ENCODE measurements at regions not wholly inside any gene's neighbourhood (a gene's known extent, or its start where the extent isn't known, plus 50 kb on each side); places are given as distances from the start of the nearest gene placed in this dataset.

DNA sequence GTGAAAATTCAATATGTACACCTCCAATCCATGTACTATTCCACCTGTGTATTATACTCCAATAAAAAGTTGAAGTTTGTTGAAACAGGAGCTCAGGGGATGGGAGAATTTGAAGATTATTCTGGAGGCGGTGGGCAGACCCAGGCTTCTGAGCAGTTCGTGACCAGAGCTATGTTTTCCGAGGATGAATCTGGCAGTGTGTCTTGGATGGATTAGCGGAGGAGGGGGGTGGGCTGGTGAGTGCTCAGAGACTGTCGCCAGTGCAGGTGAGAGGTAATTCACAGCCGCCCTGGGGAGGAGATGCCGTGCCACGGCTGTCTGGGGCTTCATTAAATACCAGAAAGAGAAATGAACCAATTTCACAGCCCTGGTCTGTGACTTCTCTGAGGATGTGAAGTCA, 283.0 kb upstream of the RTL1 start:
- TF ChIP-seq CTCF (IDR thresholded peaks at IDR 0.05) (no peak), EZH2phosphoT487 (IDR thresholded peaks at IDR 0.05; ENCODE audit: borderline replicate concordance, low read depth) (no peak), EP300 (IDR thresholded peaks at IDR 0.05; ENCODE audit: borderline replicate concordance in 1 of 2, low read depth in 1 of 2, low read length in 1 of 2) (no peak), FOXJ3 (CRISPR knock-in tag; IDR thresholded peaks at IDR 0.05) (no peak), TEAD4 (IDR thresholded peaks at IDR 0.05; ENCODE audit: borderline replicate concordance, insufficient read depth) (no peak), TAF1 (IDR thresholded peaks at IDR 0.05; ENCODE audit: borderline replicate concordance, low read depth, low read length) (no peak), POLR2AphosphoS5 (IDR thresholded peaks at IDR 0.05; ENCODE audit: low read depth, low read length) (no peak), NFIC (IDR thresholded peaks at IDR 0.05; ENCODE audit: borderline replicate concordance) (no peak)
- TF ChIP-seq, protein P1, sequence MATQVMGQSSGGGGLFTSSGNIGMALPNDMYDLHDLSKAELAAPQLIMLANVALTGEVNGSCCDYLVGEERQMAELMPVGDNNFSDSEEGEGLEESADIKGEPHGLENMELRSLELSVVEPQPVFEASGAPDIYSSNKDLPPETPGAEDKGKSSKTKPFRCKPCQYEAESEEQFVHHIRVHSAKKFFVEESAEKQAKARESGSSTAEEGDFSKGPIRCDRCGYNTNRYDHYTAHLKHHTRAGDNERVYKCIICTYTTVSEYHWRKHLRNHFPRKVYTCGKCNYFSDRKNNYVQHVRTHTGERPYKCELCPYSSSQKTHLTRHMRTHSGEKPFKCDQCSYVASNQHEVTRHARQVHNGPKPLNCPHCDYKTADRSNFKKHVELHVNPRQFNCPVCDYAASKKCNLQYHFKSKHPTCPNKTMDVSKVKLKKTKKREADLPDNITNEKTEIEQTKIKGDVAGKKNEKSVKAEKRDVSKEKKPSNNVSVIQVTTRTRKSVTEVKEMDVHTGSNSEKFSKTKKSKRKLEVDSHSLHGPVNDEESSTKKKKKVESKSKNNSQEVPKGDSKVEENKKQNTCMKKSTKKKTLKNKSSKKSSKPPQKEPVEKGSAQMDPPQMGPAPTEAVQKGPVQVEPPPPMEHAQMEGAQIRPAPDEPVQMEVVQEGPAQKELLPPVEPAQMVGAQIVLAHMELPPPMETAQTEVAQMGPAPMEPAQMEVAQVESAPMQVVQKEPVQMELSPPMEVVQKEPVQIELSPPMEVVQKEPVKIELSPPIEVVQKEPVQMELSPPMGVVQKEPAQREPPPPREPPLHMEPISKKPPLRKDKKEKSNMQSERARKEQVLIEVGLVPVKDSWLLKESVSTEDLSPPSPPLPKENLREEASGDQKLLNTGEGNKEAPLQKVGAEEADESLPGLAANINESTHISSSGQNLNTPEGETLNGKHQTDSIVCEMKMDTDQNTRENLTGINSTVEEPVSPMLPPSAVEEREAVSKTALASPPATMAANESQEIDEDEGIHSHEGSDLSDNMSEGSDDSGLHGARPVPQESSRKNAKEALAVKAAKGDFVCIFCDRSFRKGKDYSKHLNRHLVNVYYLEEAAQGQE (IDR thresholded peaks at IDR 0.05; ENCODE audit: low read depth, low read length): no peak
- TF ChIP-seq, protein P2, sequence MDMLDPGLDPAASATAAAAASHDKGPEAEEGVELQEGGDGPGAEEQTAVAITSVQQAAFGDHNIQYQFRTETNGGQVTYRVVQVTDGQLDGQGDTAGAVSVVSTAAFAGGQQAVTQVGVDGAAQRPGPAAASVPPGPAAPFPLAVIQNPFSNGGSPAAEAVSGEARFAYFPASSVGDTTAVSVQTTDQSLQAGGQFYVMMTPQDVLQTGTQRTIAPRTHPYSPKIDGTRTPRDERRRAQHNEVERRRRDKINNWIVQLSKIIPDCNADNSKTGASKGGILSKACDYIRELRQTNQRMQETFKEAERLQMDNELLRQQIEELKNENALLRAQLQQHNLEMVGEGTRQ (IDR thresholded peaks at IDR 0.05; ENCODE audit: borderline replicate concordance, low read depth, low read length): no peak

Measured in SK-N-SH (cell line).